ENCODE measurements at regions not wholly inside any gene's neighbourhood (a gene's known extent, or its start where the extent isn't known, plus 50 kb on each side); places are given as distances from the start of the nearest gene placed in this dataset.

GRCh38 chr2:22734373-22735045 is 650.5 kb upstream of the KLHL29 start:
- TF ChIP-seq CTCF (IDR thresholded peaks at IDR 0.05; ENCODE audit: low read depth, low read length, missing control alignments), result no peak
- H3K4me3 ChIP-seq (replicated peaks; ENCODE audit: low read depth, low read length), result no peak overlapping the region
- DNase-seq (ENCODE audit: extremely low read depth, low read depth), result no peak

DNA sequence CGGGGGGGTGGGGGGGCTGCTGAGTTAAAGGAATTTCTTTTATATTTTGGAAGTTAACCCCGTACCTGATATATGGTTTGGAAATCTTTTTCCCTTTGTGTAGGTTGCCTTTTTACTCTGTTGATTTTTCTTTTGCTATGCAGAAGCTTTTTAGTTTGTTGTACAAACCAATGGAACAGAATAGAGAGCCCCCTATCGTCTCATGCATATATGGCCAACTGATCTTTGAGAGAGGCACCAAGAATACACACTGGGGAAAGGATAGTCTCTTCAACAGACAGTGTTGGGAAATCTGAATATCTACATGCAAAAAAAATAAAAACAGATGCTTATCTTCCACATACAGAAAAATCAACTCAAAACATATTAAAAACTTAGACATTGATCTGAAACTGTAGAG is 647.8 kb upstream of the KLHL29 start:
- no peak for TF ChIP-seq CTCF (IDR thresholded peaks at IDR 0.05; ENCODE audit: low read depth, low read length, missing control alignments)
- H3K4me3 ChIP-seq (replicated peaks; ENCODE audit: low read depth, low read length), result no peak overlapping the region
- DNase-seq (ENCODE audit: extremely low read depth, low read depth), result no peak

- no peak for TF ChIP-seq CTCF (IDR thresholded peaks at IDR 0.05; ENCODE audit: low read depth, low read length, missing control alignments)
Measured at GRCh38 chr2:22741216-22741615, 643.8 kb upstream of the KLHL29 start.

GRCh38 chr2:22748909-22749308 is 636.1 kb upstream of the KLHL29 start:
- TF ChIP-seq CTCF (IDR thresholded peaks at IDR 0.05; ENCODE audit: low read depth, low read length, missing control alignments), result no peak
- no peak overlapping the region for H3K4me3 ChIP-seq (replicated peaks; ENCODE audit: low read depth, low read length)
- no peak for DNase-seq (ENCODE audit: extremely low read depth, low read depth)

More at GRCh38 chr2:22741216-22741615, 643.8 kb upstream of the KLHL29 start:
- no peak for DNase-seq (ENCODE audit: extremely low read depth, low read depth)
- H3K4me3 ChIP-seq (replicated peaks; ENCODE audit: low read depth, low read length), result no peak overlapping the region

DNA sequence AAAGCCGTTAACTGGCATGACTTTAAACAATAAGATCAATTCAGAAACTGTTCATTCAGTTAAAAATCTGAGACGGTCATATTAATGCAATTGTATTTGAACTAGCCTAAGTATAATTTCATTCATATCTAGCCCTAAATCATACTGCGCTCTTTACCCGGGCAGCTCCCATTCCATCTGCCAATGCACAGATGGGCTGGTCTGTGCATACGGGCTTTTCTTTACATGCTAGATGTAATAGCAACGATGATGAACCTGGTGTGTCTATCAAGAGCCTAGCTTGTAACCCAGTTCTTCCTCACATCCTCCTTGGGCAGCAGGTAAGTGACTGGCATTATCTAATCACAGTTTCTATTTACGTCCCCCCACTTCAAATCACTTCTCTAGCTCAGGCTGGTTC is 631.5 kb upstream of the KLHL29 start:
- DNase-seq (ENCODE audit: extremely low read depth, low read depth), result no peak
- TF ChIP-seq CTCF (IDR thresholded peaks at IDR 0.05; ENCODE audit: low read depth, low read length, missing control alignments), result no peak
- no peak overlapping the region for H3K4me3 ChIP-seq (replicated peaks; ENCODE audit: low read depth, low read length)

DNA sequence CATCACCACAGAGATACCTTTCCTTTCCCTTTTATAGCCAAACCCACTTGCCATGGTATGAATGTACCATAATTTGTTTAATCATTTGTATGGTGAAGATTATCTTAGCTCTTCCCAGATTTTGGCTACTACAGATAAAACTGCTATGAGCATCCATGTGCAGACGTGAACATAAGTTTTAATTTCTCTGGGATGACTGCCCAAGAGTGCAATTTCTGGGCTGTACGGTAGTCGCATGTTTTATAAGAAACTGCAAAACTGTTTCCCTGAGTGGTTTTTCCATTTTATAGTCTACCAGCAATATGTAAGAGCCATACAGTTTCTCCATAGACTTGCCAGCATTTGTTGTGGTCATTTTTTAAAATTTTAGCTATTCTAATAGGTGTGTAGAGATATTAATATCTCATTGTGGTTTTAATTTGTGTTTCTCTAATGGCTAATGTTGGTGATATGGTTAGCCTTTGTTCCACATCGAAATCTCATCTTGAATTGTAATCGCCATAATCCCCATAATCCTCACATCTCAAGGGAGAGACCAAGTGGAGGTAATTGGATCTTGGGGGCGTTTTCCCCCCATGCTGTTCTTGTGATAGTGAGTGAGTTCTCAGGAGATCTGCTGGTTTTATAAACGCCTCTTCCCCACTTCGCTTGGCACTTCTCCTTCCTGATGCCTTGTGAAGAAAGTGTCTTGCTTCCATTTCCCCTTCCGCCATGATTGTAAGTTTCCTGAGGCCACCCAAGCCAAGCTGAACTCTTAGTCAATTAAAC is 628.5 kb upstream of the KLHL29 start:
- no peak for TF ChIP-seq CTCF (IDR thresholded peaks at IDR 0.05; ENCODE audit: low read depth, low read length, missing control alignments)
- no peak for DNase-seq (ENCODE audit: extremely low read depth, low read depth)
- no peak overlapping the region for H3K4me3 ChIP-seq (replicated peaks; ENCODE audit: low read depth, low read length)

All from HFF-Myc (cell line).